ENCODE measurements at regions not wholly inside any gene's neighbourhood (a gene's known extent, or its start where the extent isn't known, plus 50 kb on each side); places are given as distances from the start of the nearest gene placed in this dataset.

- Histone ChIP-seq H3K4me3 (no peak overlapping the region), H3K27ac (no peak overlapping the region)
- TF ChIP-seq, protein P1, sequence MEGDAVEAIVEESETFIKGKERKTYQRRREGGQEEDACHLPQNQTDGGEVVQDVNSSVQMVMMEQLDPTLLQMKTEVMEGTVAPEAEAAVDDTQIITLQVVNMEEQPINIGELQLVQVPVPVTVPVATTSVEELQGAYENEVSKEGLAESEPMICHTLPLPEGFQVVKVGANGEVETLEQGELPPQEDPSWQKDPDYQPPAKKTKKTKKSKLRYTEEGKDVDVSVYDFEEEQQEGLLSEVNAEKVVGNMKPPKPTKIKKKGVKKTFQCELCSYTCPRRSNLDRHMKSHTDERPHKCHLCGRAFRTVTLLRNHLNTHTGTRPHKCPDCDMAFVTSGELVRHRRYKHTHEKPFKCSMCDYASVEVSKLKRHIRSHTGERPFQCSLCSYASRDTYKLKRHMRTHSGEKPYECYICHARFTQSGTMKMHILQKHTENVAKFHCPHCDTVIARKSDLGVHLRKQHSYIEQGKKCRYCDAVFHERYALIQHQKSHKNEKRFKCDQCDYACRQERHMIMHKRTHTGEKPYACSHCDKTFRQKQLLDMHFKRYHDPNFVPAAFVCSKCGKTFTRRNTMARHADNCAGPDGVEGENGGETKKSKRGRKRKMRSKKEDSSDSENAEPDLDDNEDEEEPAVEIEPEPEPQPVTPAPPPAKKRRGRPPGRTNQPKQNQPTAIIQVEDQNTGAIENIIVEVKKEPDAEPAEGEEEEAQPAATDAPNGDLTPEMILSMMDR (IDR thresholded peaks at IDR 0.05) = no peak
- DNase-seq (ENCODE audit: low spot score) = no peak
These were observed 58.3 kb downstream of the TMEM174 start for GRCh38 chr5:73231246-73231778.

DNA sequence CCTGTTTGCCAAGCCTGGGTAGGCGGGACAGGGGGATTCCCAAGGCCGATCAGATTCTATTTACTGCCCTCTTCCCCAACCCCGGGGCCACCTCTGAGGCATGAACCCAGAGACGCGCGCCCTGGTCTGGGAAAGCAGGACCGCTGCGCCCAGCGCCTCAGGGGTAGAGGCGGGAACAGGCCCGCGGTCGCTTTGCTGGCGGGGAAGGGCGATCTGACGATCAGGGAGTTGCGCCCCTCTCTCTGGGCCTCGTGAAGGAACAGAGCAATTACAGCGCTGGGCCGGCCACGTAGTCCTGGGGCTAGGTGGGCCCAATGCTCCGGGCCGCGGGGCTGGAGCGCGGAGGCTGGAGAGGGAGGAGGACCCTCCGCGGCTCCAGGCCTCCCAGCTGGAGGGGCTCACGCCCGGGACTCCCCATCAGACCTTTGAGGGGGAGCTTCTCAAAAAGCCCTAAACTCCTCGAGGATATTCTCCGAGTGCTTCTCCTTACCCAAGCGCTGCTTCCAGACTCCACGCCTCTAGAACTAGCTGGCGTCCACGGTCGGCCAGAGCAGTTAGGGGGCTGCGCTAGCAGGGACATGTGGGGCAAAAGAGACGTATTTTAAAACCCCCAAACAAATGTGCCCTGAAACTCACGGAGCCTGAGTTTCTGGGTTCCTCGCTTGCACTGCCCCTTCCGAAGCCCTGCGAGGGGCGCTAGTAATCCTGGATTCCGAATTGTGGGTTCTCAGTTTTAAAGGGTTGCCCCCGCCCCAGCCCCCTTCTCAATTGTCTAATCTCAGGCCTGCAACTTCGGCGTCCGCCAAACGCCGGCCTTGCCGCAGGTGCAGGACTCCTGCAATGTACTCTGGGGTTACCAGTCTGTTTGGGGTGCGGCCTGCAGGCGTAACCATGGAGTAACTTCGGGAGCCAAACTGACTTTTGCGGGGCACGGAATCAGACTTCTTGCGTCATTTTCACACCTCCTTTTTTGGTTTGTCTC, 57.6 kb downstream of the TMEM174 start:
- TF ChIP-seq, protein P1 (IDR thresholded peaks at IDR 0.05) = no peak
- no peak overlapping the region for H3K4me3 ChIP-seq
- no peak overlapping the region for H3K27ac ChIP-seq
- no peak for DNase-seq (ENCODE audit: low spot score)

DNA sequence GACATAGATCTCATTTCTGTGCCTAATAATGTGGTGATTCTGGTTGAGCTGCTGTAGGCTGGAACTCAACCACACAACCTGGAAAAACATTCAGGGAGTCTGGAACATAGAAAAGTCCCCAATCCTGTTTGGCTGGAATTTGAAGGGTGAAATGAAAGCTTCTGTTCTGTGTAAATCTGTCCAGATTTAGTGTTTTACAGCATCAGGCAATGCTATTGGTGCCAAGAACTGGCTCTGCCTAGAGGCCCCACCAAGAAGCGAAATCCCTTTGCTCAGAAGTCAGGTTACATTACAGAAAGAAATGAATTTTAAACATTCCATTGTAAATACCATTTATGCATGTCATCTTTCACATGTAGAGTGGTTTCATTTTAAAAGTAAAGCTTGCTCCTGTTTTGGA, 56.3 kb downstream of the TMEM174 start:
- no peak for DNase-seq (ENCODE audit: low spot score)
- Histone ChIP-seq H3K27ac (no peak overlapping the region), H3K4me3 (no peak overlapping the region)
- TF ChIP-seq, protein P1 (IDR thresholded peaks at IDR 0.05) = no peak

- TF ChIP-seq, protein P1 (IDR thresholded peaks at IDR 0.05) = no peak
- DNase-seq (ENCODE audit: low spot score) = no peak
- Histone ChIP-seq H3K27ac (no peak overlapping the region), H3K4me3 (no peak overlapping the region)
These were observed 55.1 kb downstream of the TMEM174 start for GRCh38 chr5:73228052-73228451.

All from coronary artery (tissue), 2 donors.